NAMALWA (cell line): ENCODE measurements at regions not wholly inside any gene's neighbourhood (a gene's known extent, or its start where the extent isn't known, plus 50 kb on each side); places are given as distances from the start of the nearest gene placed in this dataset.
"Not testable (repeated sequence)": the region's sequence is repeated elsewhere in the genome, so short reads cannot be mapped to it uniquely, and the experiment has no call there.

ENCODE experiments used
- DNase-seq: peaks from one replicate; pipeline ENCODE4 v3.0.0-alpha.2; 2015; ENCODE audit warnings: low spot score

GRCh38 chr13:65500481-65500880 lies 1729.7 kb downstream of the PCDH9 start:
- DNase-seq: no peak

GRCh38 chr13:65499256-65499655 lies 1730.9 kb downstream of the PCDH9 start:
- DNase-seq: no peak

DNA sequence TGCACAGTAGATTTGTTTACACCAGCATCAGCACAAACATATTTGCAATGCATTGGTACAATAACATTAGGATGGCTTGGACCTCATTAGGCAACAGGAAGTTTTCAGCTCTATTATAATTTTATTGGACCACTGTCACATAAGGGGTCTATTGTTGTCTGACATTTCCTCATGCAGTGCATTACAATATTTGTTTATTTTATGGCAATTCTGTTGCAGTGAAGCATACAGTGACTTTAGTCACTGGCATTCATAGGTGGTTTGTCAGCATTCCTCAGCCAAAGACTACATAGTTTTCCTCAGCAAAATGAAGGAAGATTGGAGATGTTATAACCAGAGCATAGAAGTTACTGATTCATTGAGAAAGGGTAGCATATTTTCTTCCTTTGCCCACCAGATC lies 1732.9 kb downstream of the PCDH9 start:
- DNase-seq: no peak

DNA sequence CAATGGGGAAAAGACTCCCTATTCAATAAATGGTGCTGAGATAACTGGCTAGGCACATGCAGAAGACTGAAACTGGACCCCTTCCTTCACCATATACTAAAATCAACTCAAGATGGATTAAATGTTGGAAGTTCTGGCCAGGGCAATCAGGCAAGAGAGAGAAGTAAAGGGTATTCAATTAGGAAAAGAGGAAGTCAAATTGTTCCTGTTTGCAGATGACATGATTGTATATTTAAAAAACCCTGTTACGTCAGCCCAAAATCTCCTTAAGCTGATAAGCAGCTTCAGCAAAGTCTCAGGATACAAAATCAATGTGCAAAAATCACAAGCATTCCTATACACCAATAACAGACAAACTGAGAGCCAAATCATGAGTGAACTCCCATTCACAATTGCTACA lies 1739.4 kb downstream of the PCDH9 start:
- DNase-seq: not testable (repeated sequence)

- peak; percentile 13 for DNase-seq
These were observed 1741.5 kb downstream of the PCDH9 start for GRCh38 chr13:65488606-65489005.

DNA sequence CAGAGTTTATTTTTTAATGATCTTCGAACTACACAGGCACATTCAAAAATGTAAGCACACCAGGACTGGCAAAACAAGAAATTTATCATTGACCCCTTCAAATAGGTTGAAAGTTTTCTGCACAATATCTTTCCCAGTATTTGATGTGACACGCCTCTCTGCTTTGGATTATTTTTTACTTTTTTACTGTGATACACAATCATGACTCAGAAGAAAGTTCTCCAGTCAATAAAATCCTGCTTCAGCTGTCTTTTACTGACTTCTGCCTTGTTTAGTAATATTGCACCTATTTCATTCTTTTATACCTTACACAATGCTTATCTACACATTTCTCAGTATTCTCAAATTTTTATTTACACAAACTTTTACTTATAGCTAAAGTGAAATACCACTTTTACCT lies 1750.4 kb downstream of the PCDH9 start:
- no peak for DNase-seq

DNA sequence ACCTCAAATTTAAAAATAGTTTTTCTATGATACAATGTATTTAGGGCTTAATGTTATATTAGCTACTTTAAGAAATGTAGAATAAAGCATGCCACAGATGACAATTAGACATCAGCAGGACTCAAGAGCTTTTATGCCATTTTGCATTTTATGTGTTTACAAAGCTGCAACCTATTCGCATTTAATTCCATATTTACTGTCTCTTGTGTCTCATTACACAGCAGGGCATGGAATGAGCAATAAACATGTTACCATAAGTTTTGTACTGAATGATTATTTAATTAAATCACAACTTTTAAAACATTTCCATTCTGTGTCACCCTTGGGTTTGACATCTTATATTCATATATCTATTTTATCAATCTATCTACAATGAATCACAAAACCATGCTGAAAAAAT lies 1756.9 kb downstream of the PCDH9 start:
- DNase-seq: no peak

- DNase-seq: no peak
These were observed 1757.8 kb downstream of the PCDH9 start for GRCh38 chr13:65472336-65472735.

GRCh38 chr13:65470781-65471180 lies 1759.4 kb downstream of the PCDH9 start:
- DNase-seq: no peak

- DNase-seq: no peak
These were observed 1761.5 kb downstream of the PCDH9 start for GRCh38 chr13:65468628-65469027.

GRCh38 chr13:65461590-65461989 lies 1768.5 kb downstream of the PCDH9 start:
- no peak for DNase-seq

DNA sequence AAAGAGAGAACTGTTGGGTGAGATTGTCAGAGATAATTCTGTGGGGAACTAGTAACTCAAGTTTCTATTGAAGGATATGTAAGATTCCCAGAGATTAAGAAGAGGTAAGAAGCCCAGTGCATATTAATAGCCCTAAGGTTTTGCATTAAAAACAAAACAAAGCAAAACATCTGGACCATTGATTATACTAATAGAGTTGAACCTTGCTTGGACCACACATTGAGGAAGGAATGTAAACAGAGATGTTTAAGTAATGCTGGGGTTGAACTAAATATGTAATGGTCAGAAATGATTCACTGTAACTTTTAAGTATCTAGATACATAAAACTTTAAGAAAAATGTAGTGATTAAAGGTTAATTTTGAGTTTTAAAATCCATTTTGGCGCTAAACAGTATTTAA lies 1770.0 kb downstream of the PCDH9 start:
- no peak for DNase-seq

DNA sequence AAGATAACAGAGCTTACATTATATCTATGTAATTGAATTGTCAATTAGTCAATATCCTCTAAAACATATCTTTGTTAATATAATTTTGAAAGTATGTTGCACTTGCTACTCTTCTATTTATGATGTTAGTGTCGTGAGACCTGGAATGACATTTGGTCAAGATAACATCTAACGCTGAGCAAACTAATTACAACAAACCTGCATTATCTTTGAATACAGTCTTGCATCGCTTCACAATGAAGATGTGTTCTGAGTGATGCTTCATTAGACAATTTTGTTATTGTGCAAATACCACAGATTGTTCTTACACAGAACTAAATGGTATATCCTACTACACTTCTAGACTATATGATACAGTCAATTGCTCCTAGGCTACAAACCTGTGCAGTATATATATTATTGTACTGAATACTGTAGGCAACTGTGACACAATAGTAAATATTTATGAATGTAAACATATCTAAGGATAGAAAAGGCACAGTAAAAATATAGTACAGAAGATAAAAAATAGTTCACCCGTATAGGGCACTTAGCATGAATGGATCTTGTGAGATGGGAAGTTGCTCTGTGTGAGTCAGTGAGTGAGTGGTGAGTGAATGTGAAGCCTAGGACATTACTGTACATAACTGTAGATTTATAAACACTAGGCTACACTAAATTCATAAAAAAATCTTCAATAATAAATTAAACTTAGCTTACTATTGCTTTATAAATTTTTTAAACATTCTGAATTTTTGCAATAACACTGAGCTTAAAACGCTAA lies 1773.8 kb downstream of the PCDH9 start:
- DNase-seq: no peak

GRCh38 chr13:65454403-65454802 lies 1775.7 kb downstream of the PCDH9 start:
- DNase-seq: no peak

- DNase-seq: no peak
These were observed 1776.2 kb downstream of the PCDH9 start for GRCh38 chr13:65453982-65454381.

- no peak for DNase-seq
These were observed 1784.8 kb downstream of the PCDH9 start for GRCh38 chr13:65445340-65445739.

GRCh38 chr13:65435590-65435989 lies 1794.5 kb downstream of the PCDH9 start:
- DNase-seq: no peak

GRCh38 chr13:65417953-65418352 lies 1812.2 kb downstream of the PCDH9 start:
- no peak for DNase-seq

DNA sequence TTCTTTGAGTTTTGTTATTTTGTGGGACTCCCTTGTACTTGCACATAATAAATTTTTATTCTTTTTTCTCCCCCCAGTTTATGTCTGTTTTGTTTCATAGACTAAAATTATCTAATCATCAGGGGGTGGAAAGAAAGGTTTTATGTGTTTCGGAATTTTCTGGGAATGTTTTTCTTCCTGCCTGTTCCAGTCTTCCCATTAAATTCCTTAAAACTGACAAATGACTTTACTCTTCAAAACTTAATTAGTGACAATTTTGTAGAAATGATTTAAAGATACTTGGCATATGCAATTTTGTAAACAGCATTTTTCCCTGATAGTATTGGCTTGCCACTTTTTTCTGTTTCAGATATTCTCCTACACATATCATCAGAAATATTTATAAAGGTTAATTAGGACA lies 1813.4 kb downstream of the PCDH9 start:
- DNase-seq: no peak

- no peak for DNase-seq
These were observed 1815.9 kb downstream of the PCDH9 start for GRCh38 chr13:65414187-65414586.

DNA sequence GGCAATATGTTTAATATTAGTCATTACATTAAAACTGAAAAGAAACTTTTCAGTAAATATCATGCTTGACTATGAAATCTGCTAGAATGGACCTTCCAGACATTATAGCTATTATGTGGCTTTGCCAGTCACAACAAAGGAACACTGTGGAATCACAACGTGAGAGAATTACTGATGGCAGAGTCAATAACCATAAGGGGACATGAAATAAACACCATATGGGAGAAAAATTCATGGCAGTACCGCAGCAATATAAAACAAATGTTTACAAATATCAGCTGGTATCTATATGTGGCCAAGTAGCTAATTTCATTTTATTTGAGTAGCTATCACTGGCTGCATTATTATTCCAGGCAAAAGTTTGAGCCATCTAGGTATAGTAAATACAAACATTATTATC lies 1818.6 kb downstream of the PCDH9 start:
- no peak for DNase-seq

DNA sequence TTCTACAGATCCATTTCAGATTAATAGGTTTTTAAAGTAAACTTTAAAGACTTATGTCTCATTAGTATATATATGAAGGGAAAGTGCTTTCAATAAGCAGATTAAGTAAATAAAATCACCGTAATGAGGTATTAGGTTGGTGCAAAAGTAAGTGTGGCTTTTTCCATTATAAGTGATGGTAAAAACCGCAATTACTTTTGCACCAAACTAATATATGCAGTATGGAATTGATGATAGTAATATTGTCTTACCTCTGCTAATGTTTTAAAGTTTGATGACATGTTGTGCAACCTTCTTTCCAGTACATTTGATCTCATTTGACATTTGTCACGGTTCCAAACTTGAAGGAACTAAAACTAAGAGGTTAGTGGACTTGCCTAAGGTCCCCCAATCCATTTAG lies 1819.3 kb downstream of the PCDH9 start:
- no peak for DNase-seq

- DNase-seq: no peak
These were observed 1828.8 kb downstream of the PCDH9 start for GRCh38 chr13:65401315-65401714.

GRCh38 chr13:65400702-65401101 lies 1829.4 kb downstream of the PCDH9 start:
- DNase-seq: no peak
